OCI-LY7 (cell line): ENCODE measurements at regions not wholly inside any gene's neighbourhood (a gene's known extent, or its start where the extent isn't known, plus 50 kb on each side); places are given as distances from the start of the nearest gene placed in this dataset.

Source experiments
- BruUV-seq: library from RNA; stranded (reverse); fragments of 400-500 nt; replicated peaks from 2 replicates; lab custom pipeline; 2021; lab: Mats Ljungman, UMichigan
- CTCF ChIA-PET: fragments of 300-600 bp; sonication (Branson Sonifier 250); formaldehyde crosslinking; loops from one replicate; lab custom pipeline; 2022; ENCODE audit warnings: antibody characterized with exemption; ENCODE audit not compliant: unreplicated experiment; lab: Charles Lee
- POLR2A ChIA-PET: fragments of 300-600 bp; sonication (Branson Sonifier 250); formaldehyde crosslinking; loops from one replicate; lab custom pipeline; 2022; ENCODE audit warnings: antibody characterized with exemption; lab: Charles Lee
- DNase-seq: peaks from one replicate; pipeline ENCODE4 v3.0.0-alpha.2; 2015; ENCODE audit warnings: low spot score
- H2AFZ ChIP-seq: fragments of 200-600 bp; sonication (generic), shearing (Covaris generic); 2 replicates; pipeline ENCODE4 v1.6.1; 2014; ENCODE audit warnings: mild to moderate bottlenecking, antibody characterized with exemption, low read length, moderate library complexity
- H3K27ac ChIP-seq: fragments of 200-600 bp; sonication (generic); 2 replicates; pipeline ENCODE4 v1.5.1; 2014; ENCODE audit warnings: mixed run types, low read depth, mild to moderate bottlenecking, moderate library complexity, low read length, inconsistent platforms; ENCODE audit not compliant: poor library complexity, severe bottlenecking
- H3K36me3 ChIP-seq: fragments of 200-600 bp; sonication (generic); 2 replicates; pipeline ENCODE4 v1.6.1; 2014; ENCODE audit warnings: mild to moderate bottlenecking, antibody characterized with exemption, low read length, moderate library complexity, mixed read lengths; ENCODE audit not compliant: insufficient read depth
- H3K4me1 ChIP-seq: fragments of 200-600 bp; sonication (generic); 2 replicates; pipeline ENCODE4 v1.5.1; 2014; ENCODE audit warnings: mild to moderate bottlenecking, low read length; ENCODE audit not compliant: insufficient read depth, poor library complexity, severe bottlenecking
- H3K4me2 ChIP-seq: fragments of 200-600 bp; sonication (generic); 2 replicates; pipeline ENCODE4 v1.6.1; 2014; ENCODE audit warnings: mild to moderate bottlenecking, low read length
- H3K4me3 ChIP-seq: fragments of 200-600 bp; sonication (generic); 2 replicates; pipeline ENCODE4 v1.5.1; 2014; ENCODE audit warnings: mild to moderate bottlenecking, low read depth, low read length; ENCODE audit not compliant: poor library complexity, severe bottlenecking
- H3K79me2 ChIP-seq: fragments of 200-600 bp; sonication (generic); 2 replicates; pipeline ENCODE4 v1.6.1; 2016; ENCODE audit warnings: low read depth, mild to moderate bottlenecking, low read length, moderate library complexity, mixed read lengths; ENCODE audit not compliant: insufficient read depth
- H3K9me2 ChIP-seq: fragments of 200-600 bp; sonication (generic); 2 replicates; pipeline ENCODE4 v1.6.1; 2016; ENCODE audit warnings: mild to moderate bottlenecking, low read length, mixed read lengths; ENCODE audit not compliant: insufficient read depth
- H3K9me3 ChIP-seq: fragments of 200-600 bp; sonication (generic); 2 replicates; pipeline ENCODE4 v1.6.1; 2014; ENCODE audit warnings: mild to moderate bottlenecking, mixed run types, low read length, mixed read lengths
- H4K20me1 ChIP-seq: fragments of 200-600 bp; sonication (generic); 2 replicates; pipeline ENCODE4 v1.6.1; 2014; ENCODE audit warnings: mild to moderate bottlenecking, antibody characterized with exemption, low read length, moderate library complexity, mixed read lengths; ENCODE audit not compliant: insufficient read depth
- EZH2phosphoT487 ChIP-seq: fragments of 200-600 bp; sonication (generic); IDR thresholded peaks from 2 replicates; pipeline ENCODE4 v1.6.1; 2018; ENCODE audit warnings: low read depth, borderline replicate concordance, mild to moderate bottlenecking, mixed run types, antibody characterized with exemption, low read length, moderate library complexity, mixed read lengths
- intact Hi-C: fragments of 100-400 bp; cut with micrococcal nuclease; formaldehyde crosslinking; loops from one replicate; pipeline ENCODE4 v1.10.0; 2022; ENCODE audit not compliant: unreplicated experiment
- TF ChIP-seq, protein P1 (sequence below): fragments of 200-600 bp; sonication (generic); conservative IDR thresholded peaks from 2 replicates; pipeline ENCODE4 v1.5.1; 2014; ENCODE audit warnings: mild to moderate bottlenecking, antibody characterized with exemption, low read length, moderate library complexity, mixed read lengths

DNA sequence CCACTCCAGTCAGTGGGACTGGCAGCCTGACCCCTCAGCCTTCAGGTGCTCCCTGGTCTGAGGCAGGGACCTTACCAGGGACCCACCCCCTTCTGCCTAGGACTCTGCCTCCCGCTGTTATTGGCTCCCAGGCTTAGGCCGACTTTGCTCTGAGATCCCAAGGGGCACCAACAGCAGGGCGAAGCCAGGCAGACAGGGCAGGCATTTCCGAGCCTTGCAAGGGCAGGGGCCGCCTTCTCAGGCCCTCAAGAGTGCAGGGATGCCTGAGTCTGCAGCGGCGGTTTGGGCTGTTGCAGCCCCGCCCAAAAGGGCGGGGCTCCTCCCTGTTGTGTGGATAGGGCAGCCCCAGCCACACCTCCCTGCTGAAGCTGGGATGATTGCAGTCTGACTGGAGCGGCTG is 644.6 kb downstream of the PRR16 start:
- no TSS peak for BruUV-seq
- Histone ChIP-seq H3K9me2 (no peaks in the 10 kb centered on the region), H3K79me2 (no peaks in the 10 kb centered on the region), H4K20me1 (no peaks in the 10 kb centered on the region), H3K4me1 (no peaks in the 10 kb centered on the region), H3K36me3 (no peaks in the 10 kb centered on the region), H2AFZ (no peak overlapping the region), H3K9me3 (no peaks in the 10 kb centered on the region), H3K4me2 (no peak overlapping the region), H3K4me3 (no peak overlapping the region), H3K27ac (no peak overlapping the region)
- ChIA-PET CTCF (no interaction called here), POLR2A (interaction anchor here (0.7 kb wide), 1 partner anchor 62 kb away, joined by 3 read pairs; no protein-coding TSS in a partner anchor)
- intact Hi-C loops: no loop called here
- DNase-seq: no peak
- no peak for TF ChIP-seq EZH2phosphoT487
- TF ChIP-seq, protein P1, sequence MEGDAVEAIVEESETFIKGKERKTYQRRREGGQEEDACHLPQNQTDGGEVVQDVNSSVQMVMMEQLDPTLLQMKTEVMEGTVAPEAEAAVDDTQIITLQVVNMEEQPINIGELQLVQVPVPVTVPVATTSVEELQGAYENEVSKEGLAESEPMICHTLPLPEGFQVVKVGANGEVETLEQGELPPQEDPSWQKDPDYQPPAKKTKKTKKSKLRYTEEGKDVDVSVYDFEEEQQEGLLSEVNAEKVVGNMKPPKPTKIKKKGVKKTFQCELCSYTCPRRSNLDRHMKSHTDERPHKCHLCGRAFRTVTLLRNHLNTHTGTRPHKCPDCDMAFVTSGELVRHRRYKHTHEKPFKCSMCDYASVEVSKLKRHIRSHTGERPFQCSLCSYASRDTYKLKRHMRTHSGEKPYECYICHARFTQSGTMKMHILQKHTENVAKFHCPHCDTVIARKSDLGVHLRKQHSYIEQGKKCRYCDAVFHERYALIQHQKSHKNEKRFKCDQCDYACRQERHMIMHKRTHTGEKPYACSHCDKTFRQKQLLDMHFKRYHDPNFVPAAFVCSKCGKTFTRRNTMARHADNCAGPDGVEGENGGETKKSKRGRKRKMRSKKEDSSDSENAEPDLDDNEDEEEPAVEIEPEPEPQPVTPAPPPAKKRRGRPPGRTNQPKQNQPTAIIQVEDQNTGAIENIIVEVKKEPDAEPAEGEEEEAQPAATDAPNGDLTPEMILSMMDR: no peak

DNA sequence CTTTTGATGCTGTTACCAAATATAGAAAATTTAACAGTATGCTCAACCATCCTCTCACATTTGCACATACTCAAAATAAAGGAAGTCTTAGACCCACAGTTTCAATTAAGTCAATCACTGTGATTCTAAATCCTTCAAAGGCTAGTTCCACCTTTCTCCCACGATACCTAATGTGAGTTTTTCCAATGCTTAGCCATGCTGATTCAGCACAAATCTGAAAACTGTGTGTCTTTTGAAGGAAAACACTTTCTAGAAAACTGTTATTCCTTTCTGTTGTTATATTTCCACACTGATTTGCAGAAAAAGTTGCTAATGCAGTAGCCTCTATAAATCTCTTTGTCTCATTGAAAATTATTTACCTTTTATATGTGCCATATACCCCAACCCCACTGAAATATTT is 645.7 kb downstream of the PRR16 start:
- ChIA-PET CTCF (no interaction called here), POLR2A (interaction anchor here (0.7 kb wide), 1 partner anchor 774 kb away, joined by 5 read pairs; no protein-coding TSS in a partner anchor)
- DNase-seq: no peak
- H2AFZ ChIP-seq: no peak overlapping the region
- no peak overlapping the region for H3K4me3 ChIP-seq
- H3K27ac ChIP-seq: no peak overlapping the region
- intact Hi-C loops: no loop called here
- no peaks in the 10 kb centered on the region for H3K4me1 ChIP-seq
- no peaks in the 10 kb centered on the region for H3K36me3 ChIP-seq
- no peaks in the 10 kb centered on the region for H3K9me3 ChIP-seq
- H3K4me2 ChIP-seq: no peak overlapping the region
- no peak for TF ChIP-seq EZH2phosphoT487
- TF ChIP-seq, protein P1: no peak
- no peaks in the 10 kb centered on the region for H4K20me1 ChIP-seq
- no peaks in the 10 kb centered on the region for H3K79me2 ChIP-seq
- H3K9me2 ChIP-seq: no peaks in the 10 kb centered on the region
- no TSS peak for BruUV-seq

DNA sequence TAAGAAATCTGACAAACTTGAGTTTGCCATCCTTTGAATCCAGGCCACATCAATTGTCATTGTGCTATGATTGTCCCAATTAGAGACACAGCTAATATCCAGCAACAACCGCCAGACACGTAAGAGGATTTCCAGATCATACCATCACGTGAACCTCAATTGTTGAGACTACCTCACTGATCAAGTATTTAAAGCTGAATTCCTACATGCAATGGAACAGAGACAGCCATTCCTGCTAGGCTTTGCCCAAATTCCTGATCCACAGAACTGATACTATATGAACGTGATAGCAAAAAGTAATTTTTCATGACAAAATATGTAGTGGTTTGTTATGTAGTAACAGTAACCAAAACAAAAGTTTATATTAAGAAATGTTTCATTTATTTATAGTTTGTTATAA is 657.7 kb downstream of the PRR16 start:
- H3K36me3 ChIP-seq: no peaks in the 10 kb centered on the region
- H3K79me2 ChIP-seq: no peaks in the 10 kb centered on the region
- TF ChIP-seq, protein P1: no peak
- no TSS peak for BruUV-seq
- no peak overlapping the region for H3K27ac ChIP-seq
- H3K4me2 ChIP-seq: no peak overlapping the region
- intact Hi-C loops: no loop called here
- no peaks in the 10 kb centered on the region for H4K20me1 ChIP-seq
- no peaks in the 10 kb centered on the region for H3K4me1 ChIP-seq
- no peaks in the 10 kb centered on the region for H3K9me2 ChIP-seq
- no peak for DNase-seq
- H3K4me3 ChIP-seq: no peak overlapping the region
- ChIA-PET POLR2A (interaction anchor here (0.6 to 1.2 kb wide), 3 partner anchors 14 to 1014 kb away, joined by 3 to 5 read pairs (median 4); no protein-coding TSS in a partner anchor), CTCF (no interaction called here)
- no peak overlapping the region for H2AFZ ChIP-seq
- no peaks in the 10 kb centered on the region for H3K9me3 ChIP-seq
